ENCODE measurements at regions not wholly inside any gene's neighbourhood (a gene's known extent, or its start where the extent isn't known, plus 50 kb on each side); places are given as distances from the start of the nearest gene placed in this dataset.
A peak's percentile ranks its signal among the peaks of the same experiment; 100 is the strongest.
"Not testable (repeated sequence)": the region's sequence is repeated elsewhere in the genome, so short reads cannot be mapped to it uniquely, and the experiment has no call there.

- peak in 1 of 5 donors; percentile 39 for DNase-seq
- H3K27ac ChIP-seq; H3K4me3 ChIP-seq; intact Hi-C loops (cut with DNase I); H3K27me3 ChIP-seq; H3K9me3 ChIP-seq; H3K4me1 ChIP-seq (ENCODE audit: insufficient read depth); H3K36me3 ChIP-seq: not testable (repeated sequence)
- WGBS, 3 donors, result 10 to 20% (median 16%) methylated on average over 5 to 13 of the region's 15 CpGs
Observed at GRCh38 chr20:64327223-64327549, 71.6 kb downstream of the PCMTD2 start.

- H3K27me3 ChIP-seq; H3K27ac ChIP-seq; H3K4me3 ChIP-seq; H3K4me1 ChIP-seq (ENCODE audit: insufficient read depth); H3K36me3 ChIP-seq; intact Hi-C loops (cut with DNase I); H3K9me3 ChIP-seq: not testable (repeated sequence)
- WGBS, 3 donors, result 0 to 1% (median 1%) methylated on average over 2 to 48 of the region's 74 CpGs
- peak in 2 of 5 donors; percentile 28 to 53 for DNase-seq
Observed at GRCh38 chr20:64327550-64328317, 72.2 kb downstream of the PCMTD2 start.

- H3K4me1 ChIP-seq (ENCODE audit: insufficient read depth); DNase-seq; H3K36me3 ChIP-seq; intact Hi-C loops (cut with DNase I); H3K9me3 ChIP-seq; H3K27ac ChIP-seq; H3K4me3 ChIP-seq; H3K27me3 ChIP-seq: not testable (repeated sequence)
- 37 to 38% (median 37%) methylated on average over 7 to 9 of the region's 9 CpGs for WGBS, 3 donors
Observed at GRCh38 chr20:64328595-64329250, 73.2 kb downstream of the PCMTD2 start.

GRCh38 chr20:64332627-64333026, 77.1 kb downstream of the PCMTD2 start:
- H3K27ac ChIP-seq; intact Hi-C loops (cut with DNase I); H3K36me3 ChIP-seq; DNase-seq; H3K4me1 ChIP-seq (ENCODE audit: insufficient read depth); H3K27me3 ChIP-seq; H3K9me3 ChIP-seq; H3K4me3 ChIP-seq: not testable (repeated sequence)
